AG04449 (cell line): ENCODE measurements at regions not wholly inside any gene's neighbourhood (a gene's known extent, or its start where the extent isn't known, plus 50 kb on each side); places are given as distances from the start of the nearest gene placed in this dataset.

Source experiments
- CTCF ChIA-PET: fragments of 350-600 bp; formaldehyde crosslinking; extraction: SDS; loops from one replicate; lab custom pipeline; 2021; ENCODE audit warnings: antibody characterized with exemption; lab: Yijun Ruan, JAX
- POLR2A ChIA-PET: fragments of 400-600, 350-600 bp; formaldehyde crosslinking; extraction: SDS; loops from one replicate; lab custom pipeline; 2020; ENCODE audit warnings: antibody characterized with exemption, inconsistent platforms; lab: Yijun Ruan, JAX
- DNase-seq: peaks from one replicate; pipeline ENCODE4 v3.0.0-alpha.2; 2010; ENCODE audit warnings: low read depth, low spot score
- H3K4me3 ChIP-seq: 2 replicates; pipeline ENCODE4 v1.5.1; 2011; ENCODE audit warnings: low read depth, mild to moderate bottlenecking, control low read depth, low read length
- CTCF ChIP-seq: IDR thresholded peaks from one replicate; pipeline ENCODE4 v1.5.1; 2011; ENCODE audit warnings: mild to moderate bottlenecking, moderate library complexity, low read length, control low read depth, inconsistent platforms; ENCODE audit not compliant: insufficient read depth; ENCODE audit errors: missing control alignments

GRCh38 chr3:72217570-72217969 lies 432.6 kb upstream of the PROK2 start:
- CTCF ChIA-PET = interaction anchor here (0.9 kb wide), 1 partner anchor 262 kb away, joined by 3 read pairs; no protein-coding TSS in a partner anchor
- POLR2A ChIA-PET = no interaction called here
- no peak for DNase-seq
- H3K4me3 ChIP-seq = no peak overlapping the region
- TF ChIP-seq CTCF = no peak

GRCh38 chr3:72214066-72214951 lies 429.4 kb upstream of the PROK2 start:
- H3K4me3 ChIP-seq = no peak overlapping the region
- POLR2A ChIA-PET = no interaction called here
- CTCF ChIA-PET = no interaction called here
- no peak for DNase-seq
- TF ChIP-seq CTCF = no peak

GRCh38 chr3:72213296-72214065 lies 428.5 kb upstream of the PROK2 start:
- ChIA-PET POLR2A (no interaction called here), CTCF (no interaction called here)
- DNase-seq = no peak
- H3K4me3 ChIP-seq = no peak overlapping the region
- no peak for TF ChIP-seq CTCF

- no peak for DNase-seq
- no peak for TF ChIP-seq CTCF
- H3K4me3 ChIP-seq = no peak overlapping the region
- CTCF ChIA-PET = no interaction called here
- POLR2A ChIA-PET = no interaction called here
Observed at GRCh38 chr3:72212396-72212795, 427.4 kb upstream of the PROK2 start.

GRCh38 chr3:72210261-72210660 lies 425.3 kb upstream of the PROK2 start:
- no peak for DNase-seq
- ChIA-PET POLR2A (no interaction called here), CTCF (no interaction called here)
- TF ChIP-seq CTCF = no peak
- H3K4me3 ChIP-seq = no peak overlapping the region

- DNase-seq = no peak
- no peak for TF ChIP-seq CTCF
- POLR2A ChIA-PET = interaction anchor here (0.6 kb wide), 1 partner anchor 132 kb away, joined by 3 read pairs; no protein-coding TSS in a partner anchor
- no peak overlapping the region for H3K4me3 ChIP-seq
- CTCF ChIA-PET = interaction anchor here (1.3 kb wide), 1 partner anchor 9 kb away, joined by 6 read pairs; no protein-coding TSS in a partner anchor
Observed at GRCh38 chr3:72205297-72205826, 420.4 kb upstream of the PROK2 start.
